ELF-1 (cell line): ENCODE measurements at regions not wholly inside any gene's neighbourhood (a gene's known extent, or its start where the extent isn't known, plus 50 kb on each side); places are given as distances from the start of the nearest gene placed in this dataset.
"Not testable (repeated sequence)": the region's sequence is repeated elsewhere in the genome, so short reads cannot be mapped to it uniquely, and the experiment has no call there.

Source experiments
- DNase-seq: peaks from one replicate; pipeline ENCODE4 v3.0.0-alpha.2; 2016; ENCODE audit warnings: low read depth, low spot score

GRCh38 chr4:179664430-179665027 is 2222.3 kb upstream of the AGA start:
- DNase-seq: no peak

DNA sequence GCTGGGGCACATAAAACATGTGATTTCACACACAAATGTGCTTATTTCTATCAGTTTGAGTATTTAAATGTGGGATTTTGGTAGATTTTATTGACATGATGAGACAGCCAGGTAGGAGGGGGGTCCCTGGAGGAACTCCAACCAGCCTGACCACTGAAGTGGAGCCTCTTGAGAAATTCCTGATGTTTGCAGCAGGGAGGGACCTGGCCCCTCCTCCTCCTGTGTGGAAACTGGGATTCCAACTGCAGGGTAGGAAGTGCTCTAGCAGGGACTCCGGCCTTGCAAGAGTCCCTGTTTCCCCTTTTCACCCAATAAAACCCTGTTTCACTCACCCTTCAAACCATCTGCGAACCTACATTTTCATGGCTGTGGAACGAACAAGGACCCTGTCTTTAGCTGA is 2224.0 kb upstream of the AGA start:
- peak; percentile 3 for DNase-seq

GRCh38 chr4:179671609-179672008 is 2229.4 kb upstream of the AGA start:
- no peak for DNase-seq

DNA sequence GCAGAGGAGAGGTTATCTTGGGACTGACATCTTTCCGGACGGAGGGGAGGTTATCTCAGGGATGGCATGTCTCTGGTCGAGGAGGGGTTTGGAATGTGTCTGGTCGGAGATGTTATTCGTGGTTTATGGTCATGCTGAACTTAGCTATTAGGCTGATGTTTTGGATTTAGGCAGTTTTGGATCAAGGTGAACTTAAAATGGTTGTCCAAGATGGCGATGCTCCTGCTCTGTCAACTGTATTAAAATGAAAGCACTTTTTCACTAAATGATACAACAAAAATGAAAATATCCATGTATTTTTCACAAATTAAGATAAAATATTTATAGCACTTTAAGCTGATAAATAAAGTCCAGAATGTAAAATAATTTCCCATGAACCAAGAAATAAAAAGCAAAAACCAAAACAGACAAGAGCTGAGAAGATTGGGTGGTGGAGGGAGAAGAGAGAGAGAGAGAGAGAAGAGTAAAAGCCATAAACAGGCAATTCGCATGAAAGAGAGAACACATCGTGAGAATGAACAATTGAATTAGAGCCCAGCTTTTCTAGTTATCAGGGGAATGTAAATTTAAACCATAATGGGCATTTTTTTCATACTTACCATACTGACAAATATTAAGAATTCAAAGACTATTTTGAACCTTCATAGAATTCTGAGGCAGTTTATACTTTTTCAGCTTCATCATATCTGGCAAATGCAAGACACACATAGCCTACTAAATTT is 2236.0 kb upstream of the AGA start:
- no peak for DNase-seq

GRCh38 chr4:179683661-179684060 is 2241.4 kb upstream of the AGA start:
- DNase-seq: not testable (repeated sequence)

DNA sequence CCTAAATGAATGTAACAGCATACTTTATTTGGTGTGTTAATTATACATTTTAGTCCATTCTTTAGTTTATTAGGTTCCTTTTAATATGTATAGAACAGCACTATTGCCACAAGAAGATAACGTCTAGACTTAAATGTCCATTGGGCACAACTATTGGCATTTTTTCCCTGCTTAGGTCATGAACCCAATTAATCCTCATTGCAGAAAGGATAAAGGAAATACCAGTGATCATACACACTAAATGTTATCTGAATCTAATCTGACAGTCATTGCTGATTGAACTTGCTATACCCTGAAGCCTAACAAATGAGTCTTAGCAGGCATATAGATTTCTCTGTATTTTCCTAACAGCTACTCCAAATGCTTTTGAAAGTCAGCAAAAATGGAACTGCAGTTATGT is 2250.0 kb upstream of the AGA start:
- no peak for DNase-seq

DNA sequence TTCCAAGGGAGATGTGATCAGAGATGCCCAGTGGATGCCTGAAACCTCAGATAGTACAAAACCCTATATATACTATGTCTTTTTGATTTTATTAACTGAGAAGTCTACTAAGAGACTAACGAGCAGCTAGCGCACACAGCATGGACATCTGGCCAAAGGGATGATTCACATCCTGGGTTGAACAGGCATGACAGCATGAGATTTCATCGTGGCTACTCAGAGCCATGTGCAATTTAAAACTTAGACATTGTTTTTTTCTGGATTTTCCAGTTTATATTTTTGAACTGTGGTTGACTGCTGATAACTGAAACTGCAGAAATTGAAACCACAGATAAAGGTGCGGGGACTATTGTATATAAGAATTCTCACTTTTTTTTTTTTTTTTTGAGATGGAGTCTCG is 2252.9 kb upstream of the AGA start:
- DNase-seq: no peak

DNA sequence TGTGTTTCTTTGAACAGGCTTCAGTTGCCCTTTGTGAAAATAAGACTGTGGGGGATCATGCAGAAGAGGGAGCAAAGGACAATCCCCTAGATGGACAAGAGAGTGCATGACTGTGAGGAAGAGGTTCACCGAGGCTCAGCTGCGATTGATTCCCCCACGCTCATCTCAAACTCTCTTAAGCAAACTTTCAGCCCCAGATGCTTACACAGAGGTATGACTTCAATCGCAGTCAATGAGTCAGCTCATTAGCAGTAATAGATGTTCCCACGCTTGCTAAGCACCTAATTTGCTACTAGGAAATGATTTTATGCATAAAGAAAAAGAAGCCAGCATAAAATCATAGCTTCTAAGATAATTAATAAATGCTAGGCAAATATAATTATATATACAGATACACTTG is 2256.1 kb upstream of the AGA start:
- DNase-seq: no peak

DNA sequence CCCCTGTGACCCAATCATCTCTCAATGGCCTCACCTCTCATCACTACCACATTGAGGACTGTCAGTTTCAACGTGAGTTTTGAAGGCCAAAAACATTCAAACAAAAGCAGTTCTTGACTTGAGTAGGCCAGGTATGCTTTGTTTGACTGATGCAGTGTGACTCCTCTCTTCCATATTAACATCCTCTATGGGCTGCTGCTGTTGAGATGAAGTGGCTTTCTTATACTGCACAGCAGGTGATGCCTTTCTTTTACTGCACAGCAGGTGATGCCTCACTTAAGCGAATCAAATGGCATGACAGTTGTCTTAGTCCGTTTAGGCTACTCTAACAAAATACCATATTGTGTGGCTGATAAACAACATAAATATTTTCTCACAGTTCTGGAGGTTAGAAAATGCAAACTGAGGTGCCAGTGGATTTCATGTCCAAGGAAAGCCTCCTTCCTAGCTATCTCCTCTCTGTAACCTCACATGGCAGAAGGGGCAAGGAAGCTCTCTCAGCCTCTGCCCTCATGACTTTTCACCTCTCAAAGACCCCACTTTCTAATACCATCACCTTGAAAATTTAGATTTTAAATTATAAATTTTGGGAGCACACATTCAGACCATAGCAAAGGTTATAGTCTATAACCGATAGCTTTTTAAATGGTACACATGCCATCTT is 2267.9 kb upstream of the AGA start:
- DNase-seq: no peak

GRCh38 chr4:179719766-179720450 is 2277.7 kb upstream of the AGA start:
- DNase-seq: no peak

DNA sequence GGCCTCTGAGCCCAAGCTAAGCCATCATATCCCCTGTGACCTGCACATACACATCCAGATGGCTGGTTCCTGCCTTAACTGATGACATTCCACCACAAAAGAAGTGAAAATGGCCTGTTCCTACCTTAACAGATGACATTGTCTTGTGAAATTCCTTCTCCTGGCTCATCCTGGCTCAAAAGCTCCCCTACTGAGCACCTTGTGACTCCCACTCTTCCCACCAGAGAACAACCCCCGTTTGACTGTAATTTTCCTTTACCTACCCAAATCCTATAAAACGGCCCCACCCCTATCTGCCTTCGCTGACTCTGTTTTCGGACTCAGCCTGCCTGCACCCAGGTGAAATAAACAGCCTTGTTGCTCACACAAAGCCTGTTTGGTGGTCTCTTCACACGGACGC is 2284.3 kb upstream of the AGA start:
- not testable (repeated sequence) for DNase-seq

DNA sequence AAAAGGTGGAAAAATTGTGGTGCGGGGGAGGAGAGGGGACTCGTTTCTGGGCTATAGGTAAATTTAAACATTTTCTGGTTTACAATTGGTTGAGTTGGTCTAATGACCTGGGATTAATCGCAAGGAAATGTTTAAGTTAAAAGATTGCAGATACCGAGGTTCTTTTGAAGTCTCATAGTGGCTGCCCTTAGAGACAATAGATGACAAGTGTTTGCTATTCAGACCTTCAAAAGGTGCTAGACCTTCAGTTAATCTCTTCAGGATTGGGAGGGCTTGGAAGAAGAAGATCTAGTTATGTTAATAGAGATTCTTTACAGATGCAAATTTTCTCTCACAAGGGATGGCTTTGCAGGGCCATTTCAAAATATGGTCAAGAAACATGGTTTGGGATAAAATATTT is 2286.1 kb upstream of the AGA start:
- no peak for DNase-seq

DNA sequence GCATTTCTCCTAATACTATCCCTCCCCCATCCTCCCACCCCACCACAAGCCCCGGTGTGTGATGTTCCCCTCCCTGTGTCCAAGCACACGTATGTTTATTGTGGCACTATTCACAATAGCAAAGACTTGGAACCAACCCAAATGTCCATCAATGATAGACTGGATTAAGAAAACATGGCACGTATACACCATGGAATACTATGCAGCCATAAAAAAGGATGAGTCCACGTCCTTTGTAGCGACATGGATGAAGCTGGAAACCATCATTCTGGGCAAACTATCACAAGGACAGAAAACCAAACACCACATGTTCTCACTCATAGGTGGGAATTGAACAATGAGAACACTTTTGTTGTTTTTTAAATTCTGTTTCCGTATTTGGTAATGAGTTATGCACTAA is 2294.6 kb upstream of the AGA start:
- DNase-seq: not testable (repeated sequence)

DNA sequence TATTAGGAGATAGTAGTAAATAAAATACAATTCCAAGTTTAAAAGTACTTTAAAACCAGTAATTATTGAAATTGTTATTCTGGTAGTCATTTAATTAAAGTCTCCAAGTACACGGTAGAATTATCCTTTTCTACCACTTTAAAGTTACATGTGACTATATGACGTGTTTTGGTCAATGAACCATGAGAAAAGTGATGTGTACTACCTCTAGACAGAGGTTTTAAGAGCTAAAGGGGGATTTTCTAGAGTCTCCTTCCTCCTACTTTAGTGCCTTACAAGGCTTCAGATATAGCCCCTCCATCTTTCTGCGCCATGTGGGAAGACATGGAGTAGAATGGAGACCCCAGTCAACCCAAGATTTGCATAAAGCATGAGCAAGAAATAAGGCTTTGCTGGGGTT is 2296.6 kb upstream of the AGA start:
- DNase-seq: no peak

GRCh38 chr4:179747218-179747910 is 2305.1 kb upstream of the AGA start:
- DNase-seq: no peak

- DNase-seq: no peak
Measured at GRCh38 chr4:179748837-179749236, 2306.6 kb upstream of the AGA start.

- no peak for DNase-seq
Measured at GRCh38 chr4:179750374-179750773, 2308.1 kb upstream of the AGA start.

- no peak for DNase-seq
Measured at GRCh38 chr4:179751669-179752068, 2309.4 kb upstream of the AGA start.

DNA sequence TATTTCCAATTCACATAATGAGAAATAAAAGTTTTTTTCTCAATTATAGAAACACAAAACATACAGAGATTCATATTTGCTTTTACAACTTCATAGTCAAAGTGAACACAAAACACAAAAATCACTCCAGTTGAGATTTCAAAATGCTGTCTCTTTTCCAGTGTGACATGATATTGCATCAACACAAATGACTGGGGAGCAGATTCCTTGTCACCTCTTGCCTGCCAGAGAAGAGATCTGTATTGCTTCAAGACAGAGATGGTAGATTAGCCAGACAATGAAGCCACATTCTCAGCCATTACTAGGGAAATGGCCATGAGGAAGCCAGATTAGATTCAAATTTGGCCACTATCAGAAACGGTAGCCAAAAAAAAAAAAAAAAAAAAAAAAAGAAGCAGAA is 2313.1 kb upstream of the AGA start:
- DNase-seq: no peak

GRCh38 chr4:179757641-179758040 is 2315.4 kb upstream of the AGA start:
- DNase-seq: no peak

- no peak for DNase-seq
Measured at GRCh38 chr4:179762840-179763239, 2320.6 kb upstream of the AGA start.

- no peak for DNase-seq
Measured at GRCh38 chr4:179766938-179767337, 2324.7 kb upstream of the AGA start.
